H1 (cell line): ENCODE measurements at regions not wholly inside any gene's neighbourhood (a gene's known extent, or its start where the extent isn't known, plus 50 kb on each side); places are given as distances from the start of the nearest gene placed in this dataset.

ENCODE experiments used
- CHD2 ChIP-seq: IDR thresholded peaks from 2 replicates; pipeline ENCODE4 v1.6.1; 2012; ENCODE audit warnings: low read length, improper control_type of control experiment
- CHD7 ChIP-seq: fragments of 300-600 bp; sonication (generic); IDR thresholded peaks from 2 replicates; pipeline ENCODE4 v1.7.1; 2012; ENCODE audit warnings: low read length, moderate library complexity, mild to moderate bottlenecking, inconsistent platforms; ENCODE audit not compliant: insufficient replicate concordance
- TF ChIP-seq, protein P1 (sequence below), 3 experiments: IDR thresholded peaks; 1 replicate in 2 of 3; 2 replicates in 1 of 3; pipeline versions ENCODE4 v1.5.1 to v1.6.1; 2011; ENCODE audit warnings: low read length in 3 of 3, mild to moderate bottlenecking in 3 of 3, inconsistent platforms in 2 of 3, low read depth in 1 of 3, moderate library complexity in 1 of 3; ENCODE audit not compliant: insufficient read depth in 1 of 3; ENCODE audit errors: control extremely low read depth in 1 of 3

- TF ChIP-seq CHD7 (no peak), CHD2 (no peak)
- TF ChIP-seq, protein P1, sequence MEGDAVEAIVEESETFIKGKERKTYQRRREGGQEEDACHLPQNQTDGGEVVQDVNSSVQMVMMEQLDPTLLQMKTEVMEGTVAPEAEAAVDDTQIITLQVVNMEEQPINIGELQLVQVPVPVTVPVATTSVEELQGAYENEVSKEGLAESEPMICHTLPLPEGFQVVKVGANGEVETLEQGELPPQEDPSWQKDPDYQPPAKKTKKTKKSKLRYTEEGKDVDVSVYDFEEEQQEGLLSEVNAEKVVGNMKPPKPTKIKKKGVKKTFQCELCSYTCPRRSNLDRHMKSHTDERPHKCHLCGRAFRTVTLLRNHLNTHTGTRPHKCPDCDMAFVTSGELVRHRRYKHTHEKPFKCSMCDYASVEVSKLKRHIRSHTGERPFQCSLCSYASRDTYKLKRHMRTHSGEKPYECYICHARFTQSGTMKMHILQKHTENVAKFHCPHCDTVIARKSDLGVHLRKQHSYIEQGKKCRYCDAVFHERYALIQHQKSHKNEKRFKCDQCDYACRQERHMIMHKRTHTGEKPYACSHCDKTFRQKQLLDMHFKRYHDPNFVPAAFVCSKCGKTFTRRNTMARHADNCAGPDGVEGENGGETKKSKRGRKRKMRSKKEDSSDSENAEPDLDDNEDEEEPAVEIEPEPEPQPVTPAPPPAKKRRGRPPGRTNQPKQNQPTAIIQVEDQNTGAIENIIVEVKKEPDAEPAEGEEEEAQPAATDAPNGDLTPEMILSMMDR (IDR thresholded peaks at IDR 0.05; ENCODE audit: control extremely low read depth in 1 of 3, insufficient read depth in 1 of 3, low read depth in 1 of 3, low read length in 3 of 3) = no peak
These were observed 133.5 kb upstream of the TMCC3 start (continued) for GRCh38 chr12:94783862-94784261.
